ELR (cell line): ENCODE measurements at regions not wholly inside any gene's neighbourhood (a gene's known extent, or its start where the extent isn't known, plus 50 kb on each side); places are given as distances from the start of the nearest gene placed in this dataset.

Source experiments
- DNase-seq: peaks from one replicate; pipeline ENCODE4 v3.0.0-alpha.2; 2015; ENCODE audit warnings: low read depth

DNA sequence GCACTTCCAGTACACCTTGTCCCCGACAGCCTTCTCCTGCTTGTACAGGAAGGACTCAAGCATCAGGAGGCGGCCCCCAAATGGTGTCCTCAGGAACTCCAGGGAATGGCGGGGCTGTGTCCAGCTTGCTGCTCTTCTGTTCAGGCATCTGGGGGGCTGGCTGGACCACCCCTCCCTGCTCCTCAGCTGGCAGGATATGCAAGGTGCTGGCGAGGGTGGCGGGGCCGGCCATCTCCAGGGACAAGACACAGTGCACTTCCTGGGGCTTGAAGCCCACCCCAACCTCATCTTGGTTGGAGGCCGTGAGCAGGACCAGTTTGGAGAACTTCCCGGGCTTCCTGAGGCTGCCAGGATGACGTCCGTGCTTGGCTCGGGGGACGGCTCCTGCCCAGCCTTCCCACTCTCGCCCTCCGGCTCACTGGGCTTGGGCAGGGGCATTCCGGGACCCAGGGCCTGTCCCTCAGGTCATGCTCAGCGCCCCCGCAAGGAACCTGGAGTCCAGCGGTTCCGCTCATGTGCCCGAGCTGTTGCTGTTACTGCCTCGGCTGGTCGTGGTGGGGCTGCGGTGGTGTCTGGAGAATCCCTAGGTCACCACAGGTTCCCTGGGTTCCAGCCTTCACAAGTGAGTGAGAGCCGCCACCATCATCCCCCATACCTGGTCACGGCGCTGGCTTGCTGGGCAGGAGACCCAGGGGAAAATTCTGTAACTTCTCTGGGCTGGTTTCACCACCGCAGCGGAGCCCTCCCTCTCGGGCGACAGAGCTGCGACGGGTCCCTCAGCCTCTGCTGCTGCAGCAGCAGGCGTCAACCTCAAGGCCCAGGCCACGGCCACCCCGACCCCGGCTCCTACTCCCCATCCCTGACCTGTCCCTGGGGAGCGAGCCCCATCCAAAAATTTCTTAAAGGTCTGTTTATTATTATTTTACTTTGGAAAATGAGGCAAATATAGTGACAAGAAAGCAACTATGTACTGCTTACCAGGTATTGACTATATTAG, 82.8 kb upstream of the FXR1 start:
- no peak for DNase-seq

DNA sequence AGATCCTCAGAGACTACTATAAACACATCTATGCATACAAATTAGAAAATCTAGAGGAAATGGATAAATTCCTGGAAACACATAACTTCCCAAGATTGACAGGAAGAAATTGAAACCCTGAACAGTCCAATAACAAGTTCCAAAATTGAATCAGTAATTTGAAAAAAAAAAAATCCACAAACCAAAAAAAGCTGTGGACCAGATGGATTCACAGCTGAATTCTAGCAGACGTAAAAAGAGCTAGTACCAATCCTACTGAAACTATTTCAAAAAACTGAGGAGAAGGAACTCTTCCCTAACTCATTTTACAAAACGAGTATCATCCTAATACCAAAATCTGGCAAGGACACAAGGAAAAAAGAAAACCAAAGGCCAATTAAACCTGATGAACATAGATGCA, 77.0 kb upstream of the FXR1 start:
- DNase-seq, result no peak

DNA sequence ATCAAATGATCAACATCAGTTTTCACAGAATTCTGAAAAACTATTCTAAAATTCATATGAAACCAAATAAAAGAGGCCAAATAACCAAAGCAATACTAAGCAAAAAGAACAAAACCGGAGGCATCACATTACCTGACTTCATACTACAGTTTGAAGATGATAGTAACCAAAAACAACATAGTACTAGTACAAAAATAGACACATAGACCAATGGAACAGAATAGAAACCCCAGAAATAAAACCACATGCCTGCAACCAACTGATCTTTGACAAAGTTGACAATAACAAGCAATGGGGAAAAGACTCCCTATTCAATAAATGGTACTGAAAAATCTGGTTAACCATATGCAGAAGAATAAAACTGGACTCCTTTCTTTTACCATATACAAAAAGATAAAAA, 75.7 kb upstream of the FXR1 start:
- no peak for DNase-seq

DNA sequence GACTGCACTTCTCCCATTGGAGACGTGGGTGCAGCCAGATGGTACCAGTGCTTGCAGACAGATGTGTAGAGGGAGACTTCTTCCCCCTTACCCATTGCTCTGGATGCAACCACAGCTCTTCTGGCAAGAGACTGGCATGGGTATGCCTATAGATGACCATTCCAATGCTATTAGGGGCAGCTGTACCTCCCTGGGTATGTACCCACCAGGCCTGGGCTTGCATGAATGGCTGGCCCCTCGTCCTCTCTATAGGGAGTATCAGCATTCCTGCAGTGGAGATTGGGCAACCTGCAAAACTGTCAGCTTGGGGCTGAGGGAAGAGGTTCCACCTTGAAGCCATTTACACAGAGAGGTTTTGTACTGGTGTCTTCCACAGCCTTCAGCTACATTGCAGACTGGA, 57.6 kb upstream of the FXR1 start:
- DNase-seq, result no peak

DNA sequence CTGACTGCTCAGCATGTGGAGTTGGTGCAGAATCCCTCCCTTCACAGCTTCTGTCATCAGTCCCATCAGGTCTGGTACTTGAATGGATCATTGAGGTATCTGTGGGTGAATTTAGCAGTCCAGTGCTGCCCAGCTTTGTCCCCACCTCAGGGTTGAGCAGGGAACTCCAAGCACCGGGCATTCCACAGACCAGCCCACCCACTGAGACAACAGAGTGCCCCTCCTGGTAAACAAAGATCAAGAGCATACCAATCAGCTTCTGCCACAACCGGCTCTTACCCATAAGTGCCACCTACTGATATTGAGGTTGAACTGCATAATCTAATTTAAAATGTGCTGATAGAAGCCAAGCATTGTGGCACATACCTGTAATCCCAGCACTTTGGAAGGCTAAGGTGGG, 57.1 kb upstream of the FXR1 start:
- DNase-seq, result peak; percentile 19

DNA sequence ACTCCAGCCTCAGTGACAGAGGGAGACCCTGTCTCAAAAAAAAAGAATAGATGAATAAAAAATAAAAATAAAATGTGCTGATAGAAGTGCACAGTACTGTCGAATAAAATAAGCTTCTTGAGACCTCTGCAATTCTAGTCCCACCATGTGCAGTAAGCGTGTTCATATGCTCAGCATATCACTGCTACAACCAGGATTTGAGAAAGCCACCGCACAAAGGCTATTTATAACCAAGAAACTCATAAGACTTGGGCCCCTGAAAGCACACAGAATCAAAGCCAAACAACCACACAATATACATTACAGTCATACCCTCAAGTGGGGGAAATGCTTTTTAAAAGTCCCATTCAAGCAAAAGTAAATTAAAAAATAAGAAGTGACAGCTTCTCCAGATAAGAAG, 56.5 kb upstream of the FXR1 start:
- no peak for DNase-seq

DNA sequence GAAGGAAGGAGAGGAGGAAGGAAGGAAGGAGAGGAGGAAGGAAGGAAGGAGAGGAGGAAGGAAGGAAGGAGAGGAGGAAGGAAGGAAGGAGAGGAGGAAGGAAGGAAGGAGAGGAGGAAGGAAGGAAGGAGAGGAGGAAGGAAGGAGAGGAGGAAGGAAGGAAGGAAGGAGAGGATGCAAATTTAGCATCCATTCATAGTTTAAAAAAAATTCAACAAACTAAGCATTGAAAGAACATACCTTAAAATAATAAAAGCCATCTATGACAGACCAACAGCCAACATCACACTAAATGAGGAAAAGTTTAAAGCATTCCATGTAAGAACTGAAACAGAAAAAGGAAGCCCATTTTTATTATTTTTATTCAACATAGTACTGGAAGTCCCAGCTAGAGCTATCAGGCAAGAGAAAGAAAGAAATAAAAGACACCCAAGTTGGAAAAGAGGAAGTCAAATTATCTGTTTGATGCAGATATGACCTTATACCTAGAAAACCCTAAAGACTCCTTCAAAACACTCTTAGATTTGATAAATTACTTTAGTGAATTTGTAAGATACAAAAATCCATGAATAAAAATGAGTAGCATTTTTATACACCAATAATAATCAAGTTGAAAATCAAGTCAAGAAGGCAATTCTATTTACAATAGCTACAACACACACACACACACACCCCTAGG, 52.2 kb upstream of the FXR1 start:
- no peak for DNase-seq
